Right kidney (tissue), 1 donor: ENCODE measurements at regions not wholly inside any gene's neighbourhood (a gene's known extent, or its start where the extent isn't known, plus 50 kb on each side); places are given as distances from the start of the nearest gene placed in this dataset.

Experiments used
- DNase-seq: peaks from one replicate; pipeline ENCODE4 v3.0.0-alpha.2; 2016

DNA sequence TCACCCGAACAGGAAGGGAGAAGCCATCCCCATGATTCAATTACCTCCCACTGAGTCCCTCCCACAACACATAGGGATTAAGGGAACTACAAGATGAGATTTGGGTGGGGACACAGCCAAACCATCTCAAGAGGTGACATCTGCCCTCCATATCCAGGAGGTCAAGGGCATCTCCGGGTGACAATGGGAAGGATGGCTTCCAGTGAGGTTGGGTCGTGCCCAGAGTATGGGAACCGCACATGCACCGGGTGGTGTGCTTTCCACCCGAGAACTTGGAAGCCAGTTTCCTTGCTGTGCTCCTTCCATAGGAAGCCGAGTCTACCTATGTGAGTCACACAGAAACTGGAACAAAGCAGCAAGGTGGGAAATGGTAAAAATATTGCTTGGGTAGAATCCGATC, 216.9 kb upstream of the SALL3 start:
- no peak for DNase-seq

DNA sequence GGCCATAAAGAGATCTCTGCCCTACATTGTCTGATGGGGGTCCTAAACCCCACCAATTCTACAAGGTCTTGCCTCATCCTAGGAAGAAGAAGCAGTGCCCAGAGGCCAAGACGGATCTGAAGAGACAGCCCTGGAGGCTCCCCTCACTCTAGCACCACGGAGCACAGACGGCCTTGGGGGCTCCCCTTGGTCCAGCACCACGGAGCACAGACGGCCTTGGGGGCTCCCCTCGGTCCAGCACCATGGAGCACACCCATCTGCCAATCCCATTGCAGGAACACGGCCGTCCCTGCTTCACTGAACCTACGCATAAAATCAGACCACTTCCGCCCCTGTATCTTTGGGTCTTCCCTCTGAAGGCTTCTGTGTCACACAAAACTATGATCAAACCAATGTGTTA, 215.1 kb upstream of the SALL3 start:
- no peak for DNase-seq

DNA sequence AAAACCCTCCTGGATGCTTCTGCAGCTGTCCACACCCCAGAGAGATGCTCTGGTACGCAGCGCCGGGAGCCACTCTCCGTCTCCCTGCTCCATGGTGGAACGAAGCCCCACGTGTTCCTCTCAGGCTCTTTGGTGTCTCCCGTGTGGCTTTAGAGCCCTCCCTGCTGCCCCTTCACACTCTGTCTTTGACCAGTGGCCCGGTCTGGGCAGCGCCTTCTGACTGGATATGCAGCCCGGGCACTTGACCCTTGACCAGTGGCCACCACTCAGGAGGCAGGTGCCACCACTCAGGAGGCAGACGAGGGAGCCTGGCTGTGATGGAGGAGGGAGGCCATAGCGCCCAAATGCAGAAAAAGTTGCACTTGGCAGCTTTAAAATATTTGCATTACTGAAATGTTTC, 214.5 kb upstream of the SALL3 start:
- no peak for DNase-seq

DNA sequence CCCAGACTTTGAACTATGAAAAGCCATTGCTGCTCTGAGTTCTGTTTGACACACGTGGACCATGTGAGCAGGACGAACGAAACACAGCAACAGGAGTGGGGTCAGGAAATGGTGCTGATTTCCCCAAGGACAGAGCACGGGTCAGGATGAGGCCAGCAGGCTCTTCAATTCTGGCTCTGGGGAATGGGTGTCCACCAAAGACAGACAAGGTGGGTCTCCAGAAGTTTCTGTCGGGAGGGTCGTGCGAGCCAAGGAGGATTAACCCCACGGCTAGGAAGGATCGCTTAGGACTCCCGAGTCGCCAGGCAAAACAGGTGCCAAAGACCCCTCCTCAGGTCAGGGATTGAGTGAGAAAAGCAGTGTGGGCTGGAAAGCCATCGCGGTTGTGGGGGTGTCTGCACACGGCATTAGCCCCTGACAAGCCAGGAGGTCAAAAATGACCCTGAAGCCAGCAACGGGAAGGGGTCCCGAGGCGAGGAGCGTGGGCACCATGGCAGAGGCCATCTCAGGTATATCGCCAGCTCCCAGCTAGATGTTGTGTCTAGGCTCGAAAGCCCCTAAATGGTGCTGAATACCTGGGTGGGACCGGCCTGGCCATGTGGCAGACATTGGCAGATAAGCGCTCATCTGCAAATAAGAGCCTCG, 213.9 kb upstream of the SALL3 start:
- no peak for DNase-seq

DNA sequence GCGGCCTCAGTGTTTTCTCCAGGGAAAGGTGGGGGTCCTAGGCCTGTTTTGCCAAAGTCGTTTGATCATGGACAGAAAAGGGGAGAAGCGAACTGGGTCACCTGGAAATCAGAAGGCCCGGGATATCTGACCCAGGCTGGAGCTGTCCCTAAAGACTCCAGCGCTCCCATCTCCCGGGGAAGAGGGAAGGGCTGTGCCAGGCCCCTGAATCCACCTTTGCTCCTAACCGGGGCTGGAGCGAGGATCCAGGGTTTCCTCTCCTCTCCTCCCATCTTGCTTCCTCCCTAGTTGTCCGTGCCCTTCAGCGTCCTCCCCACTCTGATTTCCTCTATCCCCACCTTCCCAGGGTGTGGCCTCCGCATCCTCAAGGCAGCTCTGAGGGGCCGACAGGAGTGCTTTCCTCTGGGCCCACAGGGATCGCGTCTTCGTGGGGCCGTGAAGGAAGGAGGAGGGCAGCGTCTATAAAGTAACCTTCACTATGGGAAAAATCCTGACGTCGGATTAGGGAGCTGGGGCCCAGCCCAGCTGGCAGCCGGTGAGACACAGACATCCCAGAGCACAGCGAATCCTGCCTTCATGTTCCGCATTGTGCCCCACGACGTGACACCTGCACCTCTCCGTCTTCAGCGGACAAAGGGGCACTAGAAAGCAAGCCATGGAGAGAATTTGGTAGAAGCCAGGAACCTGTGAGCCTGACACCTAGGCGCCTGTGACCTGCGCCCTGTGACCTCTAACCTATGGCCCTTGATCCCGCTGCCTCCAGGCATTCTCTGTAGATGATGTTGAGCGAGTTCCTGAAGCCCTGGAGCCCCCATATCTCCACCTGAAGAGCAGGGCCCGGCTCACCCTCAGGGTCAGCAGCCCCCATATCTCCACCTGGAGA, 212.7 kb upstream of the SALL3 start:
- DNase-seq: no peak

DNA sequence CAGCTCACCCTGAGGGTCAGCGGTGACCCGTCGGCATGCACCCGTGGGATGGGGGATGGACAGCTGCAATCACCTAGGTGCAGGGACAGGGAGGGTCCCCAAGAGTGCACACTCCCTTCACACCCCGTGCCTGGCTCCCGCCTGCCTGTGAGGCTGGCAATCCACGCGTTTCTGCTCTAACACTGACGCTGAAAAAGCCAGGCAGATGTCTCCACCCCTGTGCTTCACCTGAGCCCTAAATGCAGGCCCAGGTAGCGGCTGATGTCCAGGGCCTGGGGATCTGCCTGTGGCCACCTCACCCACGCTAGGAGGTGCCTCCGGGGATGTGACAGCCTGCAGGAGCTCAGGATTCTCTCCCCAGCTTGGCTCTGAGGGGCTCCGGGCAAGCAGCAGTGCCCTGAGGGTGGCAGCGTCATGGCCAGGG, 212.0 kb upstream of the SALL3 start:
- DNase-seq: no peak

DNA sequence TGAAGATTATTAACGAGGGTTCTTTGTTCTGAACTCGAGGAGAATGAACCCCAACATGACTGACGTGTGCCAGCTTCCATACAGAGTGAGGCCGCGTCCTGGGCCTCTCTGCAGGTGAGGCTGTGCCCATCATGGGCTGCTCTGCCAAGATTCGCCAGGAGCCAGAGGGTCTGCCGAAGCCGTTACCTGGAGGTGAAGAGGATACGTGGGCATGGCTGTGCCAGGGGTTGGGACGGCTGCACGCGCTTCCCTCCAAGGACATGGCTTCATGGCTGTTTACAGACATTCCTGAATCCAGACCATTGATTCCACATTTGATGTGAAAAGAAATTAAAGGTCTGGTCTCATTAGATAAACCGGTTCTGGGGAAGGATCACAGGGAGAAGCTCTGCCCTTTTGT, 211.4 kb upstream of the SALL3 start:
- DNase-seq: no peak

DNA sequence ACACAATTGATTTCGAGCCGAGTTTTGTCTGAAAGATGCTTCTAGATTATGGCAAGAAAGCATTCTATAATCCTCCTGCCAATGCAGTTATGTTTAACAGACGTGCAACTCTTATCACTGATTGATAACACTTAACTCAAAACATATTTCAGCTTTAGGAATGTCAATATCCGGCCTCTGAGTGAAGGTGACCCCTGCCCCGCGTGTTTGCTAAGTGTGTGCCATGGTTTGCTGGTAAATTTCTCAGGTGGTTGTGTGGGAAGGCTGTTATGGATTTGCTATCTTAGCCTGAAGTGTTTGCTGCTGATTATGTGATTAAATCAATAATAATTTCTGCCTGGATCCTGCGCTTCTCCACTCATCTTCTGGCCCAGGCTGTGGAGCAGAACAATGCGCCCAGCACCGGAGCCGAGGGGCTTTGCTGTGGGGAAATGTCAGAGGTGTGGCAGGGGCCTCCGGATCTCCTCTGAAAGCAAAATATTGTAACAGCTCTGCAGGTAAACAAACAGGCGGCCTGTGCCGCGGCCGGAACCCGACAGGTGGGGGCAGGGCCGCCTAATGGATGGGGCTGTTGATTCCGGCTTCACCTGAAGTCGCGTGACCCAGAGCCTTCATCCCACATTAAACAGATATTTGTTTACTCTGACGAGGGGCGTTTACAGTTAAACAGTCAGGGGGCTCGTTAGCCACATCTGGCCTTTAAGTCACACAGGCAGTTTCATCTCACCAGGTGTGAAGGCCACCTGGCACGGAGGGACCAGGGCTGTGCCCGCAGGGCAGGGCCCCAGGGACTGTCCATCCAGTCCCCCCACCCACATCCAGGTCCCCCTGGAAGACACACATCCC, 210.7 kb upstream of the SALL3 start:
- DNase-seq: no peak

DNA sequence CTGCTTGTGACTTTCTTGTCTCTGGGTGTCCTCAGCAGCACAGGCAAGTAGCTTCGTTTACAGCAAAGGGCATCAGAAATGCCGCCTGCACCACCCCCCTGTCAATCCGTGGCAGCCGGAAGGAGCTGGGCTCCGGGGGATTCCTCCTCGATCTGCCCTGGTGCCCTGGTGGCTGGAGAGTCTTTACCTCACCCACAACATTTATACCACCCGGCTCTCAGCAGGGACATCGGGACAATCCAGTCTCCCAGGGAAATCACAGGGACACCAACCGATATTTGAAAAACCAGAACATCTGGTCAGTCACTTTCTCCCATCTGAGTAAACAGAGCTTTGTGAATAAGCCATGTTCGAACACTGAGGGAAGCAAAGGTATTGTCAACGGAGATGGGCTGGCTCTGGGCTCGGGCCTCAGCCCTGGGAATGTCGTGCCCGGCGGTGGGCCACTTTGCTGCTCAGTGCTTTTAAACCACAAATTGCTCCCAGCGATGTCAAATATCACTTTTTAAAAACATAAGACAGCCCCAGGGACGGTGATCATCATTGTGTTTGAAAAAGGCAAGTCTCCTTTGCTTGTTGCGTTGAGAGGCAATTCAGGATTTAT, 210.0 kb upstream of the SALL3 start:
- no peak for DNase-seq

DNA sequence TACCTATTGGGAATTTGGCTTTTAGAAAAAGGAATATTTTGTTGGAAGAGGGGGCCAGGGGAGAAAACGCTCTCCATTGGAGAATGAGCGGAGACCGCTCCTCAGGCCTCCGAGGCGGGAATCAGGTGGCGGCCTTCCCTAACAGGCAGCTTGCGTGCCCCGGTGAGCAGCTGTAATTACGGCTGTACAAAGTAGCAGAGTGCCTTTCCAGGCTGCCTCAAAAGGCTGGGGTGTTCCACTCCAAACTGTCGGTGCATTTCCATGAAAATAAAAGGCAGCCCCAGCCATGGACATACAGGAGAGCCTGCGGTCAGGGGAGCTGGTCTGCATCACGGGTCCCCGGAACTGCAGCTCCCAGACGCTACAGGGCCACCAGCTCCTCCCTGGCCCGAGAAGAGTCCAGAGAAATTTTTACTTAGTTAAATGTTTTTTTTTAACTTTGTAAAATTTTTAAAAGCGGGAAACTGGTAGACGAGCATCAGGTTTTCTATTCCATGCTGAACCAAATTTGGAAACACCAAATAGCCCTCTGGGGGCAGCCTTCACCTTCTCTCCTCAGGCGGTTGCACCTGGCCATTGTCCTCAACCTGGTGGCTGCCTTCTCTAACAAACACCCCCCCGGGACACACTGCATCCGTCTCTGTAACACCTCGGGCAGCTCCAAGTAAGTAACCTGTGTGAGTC, 209.3 kb upstream of the SALL3 start:
- no peak for DNase-seq

DNA sequence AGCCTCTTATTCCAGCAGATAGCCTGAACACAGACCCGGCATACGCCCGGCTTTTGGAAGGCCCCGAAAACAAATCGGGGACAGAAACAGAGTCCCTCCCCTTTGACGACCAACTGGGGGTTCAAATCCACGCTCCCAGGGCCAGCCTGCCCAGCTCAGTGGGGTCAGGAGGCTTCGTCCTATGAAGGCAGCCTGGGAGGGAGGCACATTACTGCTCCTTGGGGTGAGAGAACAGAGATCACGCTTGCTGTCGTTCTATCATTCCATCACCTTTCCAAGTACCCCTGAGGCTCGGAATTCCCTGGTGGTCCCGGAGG, 208.8 kb upstream of the SALL3 start:
- no peak for DNase-seq

DNA sequence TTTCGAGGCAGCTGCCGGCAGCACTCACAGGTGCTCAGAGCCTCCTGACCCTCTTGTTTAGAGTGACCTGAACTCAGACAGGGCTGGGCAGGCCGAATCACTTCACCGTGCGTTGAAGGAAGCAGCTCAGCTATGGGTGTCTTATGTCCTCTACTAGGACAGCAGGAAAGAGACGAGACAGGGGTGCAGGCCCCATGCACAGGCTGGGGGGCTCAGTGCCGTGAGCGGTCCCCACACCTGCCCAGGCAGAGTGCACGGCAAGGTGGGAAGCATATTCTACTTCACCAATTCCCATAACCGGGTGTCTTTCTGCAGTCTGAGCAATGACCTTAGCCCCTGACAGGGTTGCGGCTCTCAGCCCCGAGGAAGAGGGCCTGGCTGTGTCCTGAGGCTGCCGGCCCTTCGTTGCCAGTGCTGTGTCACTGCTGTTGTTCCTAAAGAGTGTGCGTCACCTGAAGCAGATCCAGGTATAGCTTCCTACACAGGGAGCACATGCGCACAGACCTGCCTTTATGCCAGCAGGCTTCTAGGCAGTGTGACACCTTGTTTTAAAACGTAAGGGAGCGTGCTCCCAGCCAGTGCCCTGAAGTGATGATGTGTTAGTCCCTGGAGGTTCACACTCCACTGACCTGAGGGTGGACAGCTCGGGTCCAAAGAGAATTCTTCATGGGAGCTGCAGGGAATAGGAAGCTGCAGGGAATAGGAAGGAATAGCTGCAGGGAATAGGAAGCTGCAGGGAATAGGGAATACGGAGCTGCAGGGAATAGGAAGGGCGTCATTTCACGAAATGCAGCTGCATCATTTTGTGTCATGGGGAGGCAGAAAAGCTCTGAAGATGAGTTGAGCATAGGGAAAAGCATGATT, 207.9 kb upstream of the SALL3 start:
- DNase-seq: no peak

DNA sequence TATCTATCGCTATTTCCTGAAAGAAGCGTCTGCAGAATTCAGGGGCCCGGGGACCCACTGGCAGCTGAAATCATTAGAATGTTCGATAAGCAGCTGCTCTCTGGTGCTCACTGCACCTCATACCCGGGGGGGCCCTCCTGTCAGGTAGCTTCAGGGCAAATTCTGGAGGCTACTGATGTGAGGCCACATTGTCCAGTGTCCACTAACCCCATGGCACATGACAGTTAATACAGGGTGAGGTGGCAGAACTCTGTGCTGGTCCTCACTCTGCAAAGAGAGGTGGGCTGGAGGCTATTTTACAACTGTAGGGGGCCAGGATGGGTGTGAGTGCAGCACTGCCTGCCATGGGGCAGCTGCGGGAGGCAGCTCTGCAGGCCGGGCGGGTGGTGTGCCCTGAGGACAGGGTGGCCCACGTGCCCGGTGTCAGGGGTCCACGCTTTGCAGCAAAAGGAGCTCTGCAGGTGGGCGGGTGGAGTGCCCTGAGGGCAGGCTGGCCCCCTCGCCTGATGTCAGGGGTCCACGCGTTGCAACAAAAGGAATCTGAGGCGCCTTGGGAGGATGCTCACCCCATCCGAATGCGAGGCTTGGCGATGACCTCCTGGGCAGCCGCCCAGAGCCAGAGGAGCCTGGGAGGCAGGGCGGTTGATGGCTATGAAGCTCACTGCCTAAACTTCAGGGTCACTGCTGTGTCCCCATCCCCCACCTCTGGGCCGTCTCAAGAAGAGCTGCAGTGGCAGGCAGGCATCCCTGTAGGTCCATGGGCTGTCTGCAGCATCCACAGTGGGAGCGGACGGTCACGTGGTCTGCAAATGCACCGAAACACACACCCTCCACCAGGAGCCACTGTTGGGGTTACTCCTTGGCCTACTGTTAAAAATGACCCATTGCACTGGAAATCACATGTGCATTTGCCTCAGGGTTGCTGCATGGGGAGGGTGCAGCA, 207.0 kb upstream of the SALL3 start:
- no peak for DNase-seq

DNA sequence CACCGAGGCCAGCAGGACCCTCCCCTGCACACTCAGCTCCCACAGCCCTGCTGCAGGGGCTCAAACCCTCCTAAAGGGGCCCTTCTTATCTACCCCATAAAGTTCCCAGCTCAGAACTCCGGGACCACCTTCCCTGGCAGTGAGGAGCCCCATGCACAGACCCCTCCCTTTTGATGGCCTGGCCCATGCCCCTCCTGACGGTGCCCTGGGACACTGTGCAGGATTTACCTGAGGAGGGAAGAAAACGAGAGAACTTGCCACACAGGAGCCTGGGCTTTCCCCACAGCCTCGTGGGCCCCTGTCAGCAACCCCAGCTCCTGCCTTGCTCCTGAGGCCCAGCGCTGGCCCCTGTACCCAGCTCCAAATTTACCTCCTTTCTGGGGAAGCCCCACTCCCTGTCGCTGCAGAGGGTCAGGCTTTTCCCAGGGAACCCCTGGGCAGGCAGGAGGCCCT, 206.3 kb upstream of the SALL3 start:
- DNase-seq: no peak

DNA sequence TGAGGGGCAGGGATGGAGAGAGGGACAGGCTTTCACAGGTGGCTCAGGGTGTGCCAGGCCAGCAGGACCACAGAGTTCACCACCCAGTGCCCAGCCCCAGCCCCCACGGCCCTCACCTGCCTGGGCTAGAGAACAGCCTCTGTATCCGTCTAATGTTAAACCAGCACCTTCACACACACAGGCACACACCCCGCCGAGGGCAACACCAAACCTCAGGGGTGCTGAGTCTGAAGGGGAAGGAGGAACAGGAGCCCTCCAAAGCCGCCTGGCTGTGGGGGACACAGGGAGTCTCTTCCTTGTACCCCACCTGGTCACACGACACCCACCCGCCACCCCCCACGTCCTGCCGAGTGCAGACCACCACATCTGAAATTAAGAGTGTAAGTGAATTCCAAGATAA, 205.8 kb upstream of the SALL3 start:
- no peak for DNase-seq

DNA sequence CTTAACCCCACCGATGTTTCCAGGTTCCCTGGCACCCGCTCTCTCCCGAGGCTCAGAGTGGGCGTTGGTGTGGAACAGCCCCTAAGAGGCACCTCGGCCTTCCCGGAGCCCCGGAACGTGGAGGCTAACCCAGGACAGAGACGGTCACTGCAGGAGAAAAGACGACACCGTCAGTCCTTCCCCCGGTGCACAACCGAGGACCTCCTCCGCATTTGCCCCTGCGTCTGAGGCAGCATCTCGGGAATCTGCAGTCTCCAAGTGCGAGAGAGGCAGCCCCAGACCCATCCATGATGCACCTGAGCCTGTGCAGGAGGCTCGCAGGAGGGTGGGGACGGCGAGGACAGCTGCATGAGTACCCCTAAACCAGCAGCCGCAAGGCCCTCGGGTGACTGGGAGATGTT, 204.9 kb upstream of the SALL3 start:
- DNase-seq: no peak

DNA sequence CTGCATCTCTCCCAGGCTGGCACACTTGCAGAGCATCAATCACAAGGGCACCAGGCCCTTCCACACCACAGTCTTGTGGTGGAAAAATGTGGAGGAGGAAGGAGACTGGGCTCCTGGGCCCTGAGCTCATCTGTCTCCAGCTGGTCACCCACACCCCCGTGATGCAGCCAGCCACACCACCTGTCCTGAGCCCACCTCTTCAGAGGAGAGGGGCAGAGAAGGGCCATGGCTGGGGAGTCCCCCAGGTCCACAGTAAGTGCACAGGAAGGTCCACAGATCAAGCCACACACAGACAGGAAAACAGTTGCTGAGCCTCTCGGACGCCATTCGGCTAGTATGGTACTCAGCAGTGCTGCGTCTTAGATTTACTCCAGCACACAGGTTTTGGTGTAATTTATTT, 203.5 kb upstream of the SALL3 start:
- no peak for DNase-seq

DNA sequence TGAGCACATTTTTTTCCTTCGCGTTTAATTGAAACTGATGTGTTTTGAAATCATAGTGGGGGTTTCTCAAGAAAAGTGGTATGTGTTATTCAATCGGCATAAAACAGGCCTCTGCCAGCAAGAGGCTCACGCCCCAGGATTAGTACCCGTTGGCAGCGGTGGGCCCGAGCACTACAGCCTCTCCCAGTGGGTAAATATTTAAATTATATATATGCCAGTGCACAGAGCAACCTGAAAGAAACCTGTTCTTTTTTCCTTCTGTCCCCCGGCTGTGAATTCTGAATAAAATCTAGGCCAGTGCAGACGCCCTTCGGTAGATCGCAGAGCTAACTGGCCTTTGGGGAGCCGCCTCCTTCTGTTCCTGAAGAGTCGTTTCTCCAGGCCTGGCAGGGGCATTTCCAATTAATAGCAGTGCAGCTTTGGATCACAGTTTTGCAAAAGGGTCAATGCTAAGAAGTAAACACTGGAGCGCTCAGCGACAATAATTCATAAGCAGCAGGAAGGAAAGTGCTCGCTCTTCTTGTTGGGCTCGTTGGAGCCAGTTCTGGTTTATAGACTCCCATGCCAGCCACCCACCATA, 202.8 kb upstream of the SALL3 start:
- DNase-seq: no peak

DNA sequence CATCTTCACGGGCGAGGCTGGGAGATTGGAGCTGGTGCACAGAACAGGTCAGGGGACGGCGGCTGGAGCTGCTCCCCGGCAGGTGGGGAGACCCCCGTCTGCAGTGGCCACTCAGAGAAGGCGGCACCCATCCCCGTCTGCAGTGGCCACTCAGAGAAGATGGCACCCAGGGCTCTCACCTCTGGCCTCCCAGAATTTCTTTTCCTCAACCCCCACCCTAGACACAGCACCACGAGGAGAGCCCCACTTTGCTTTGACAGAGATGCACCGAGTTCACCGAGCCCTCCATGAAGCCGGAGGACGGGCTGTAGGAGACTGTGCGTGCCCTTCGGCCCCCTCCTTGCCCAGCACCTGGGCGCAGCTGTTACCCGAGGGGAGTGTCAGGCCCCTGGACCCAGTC, 201.6 kb upstream of the SALL3 start:
- no peak for DNase-seq

DNA sequence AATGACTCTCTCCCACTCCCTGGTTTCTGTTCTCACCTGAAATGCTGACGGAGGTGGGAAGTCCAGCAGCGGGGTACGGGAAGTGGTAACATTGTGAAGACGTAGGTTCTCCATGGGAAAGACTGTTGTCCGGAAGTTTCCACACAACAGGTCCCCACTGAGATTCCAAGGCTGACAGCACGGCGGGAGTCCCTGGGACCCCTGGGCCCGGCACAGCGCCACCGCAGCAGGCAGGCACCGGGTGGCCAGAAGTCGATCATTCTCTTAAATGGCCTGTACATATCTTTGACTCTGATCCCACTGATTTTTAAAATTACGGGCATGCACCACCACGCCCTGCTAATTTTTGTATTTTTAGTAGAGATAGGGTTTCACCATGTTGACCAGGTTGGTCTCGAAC, 201.0 kb upstream of the SALL3 start:
- DNase-seq: no peak
